Smooth muscle cell (in vitro differentiated cells): ENCODE measurements at regions not wholly inside any gene's neighbourhood (a gene's known extent, or its start where the extent isn't known, plus 50 kb on each side); places are given as distances from the start of the nearest gene placed in this dataset.

Source experiments
- DNase-seq: peaks from one replicate; lab custom pipeline; 2025; ENCODE audit not compliant: unreplicated experiment; lab: John Stamatoyannopoulos, UW
- H2AFZ ChIP-seq: fragments of 200-600 bp; sonication (generic); 2 replicates; pipeline ENCODE4 v1.6.0; 2016; ENCODE audit warnings: antibody characterized with exemption, low read depth, mild to moderate bottlenecking
- H3F3A ChIP-seq: fragments of 200-600 bp; sonication (generic); 2 replicates; pipeline ENCODE4 v1.6.0; 2017; ENCODE audit warnings: antibody characterized with exemption, low read depth
- H3K27ac ChIP-seq: fragments of 200-600 bp; sonication (generic); 2 replicates; pipeline ENCODE4 v1.5.1; 2016; ENCODE audit warnings: low read depth, mild to moderate bottlenecking
- H3K27me3 ChIP-seq: fragments of 200-600 bp; sonication (generic); 2 replicates; pipeline ENCODE4 v1.6.1; 2016; ENCODE audit warnings: low read depth, mild to moderate bottlenecking
- H3K36me3 ChIP-seq: fragments of 200-600 bp; sonication (generic); 2 replicates; pipeline ENCODE4 v1.5.1; 2016; ENCODE audit warnings: low read depth
- H3K4me1 ChIP-seq: fragments of 200-600 bp; sonication (generic); 2 replicates; pipeline ENCODE4 v1.5.1; 2016; ENCODE audit warnings: low read depth
- H3K4me2 ChIP-seq: fragments of 200-600 bp; sonication (generic); 2 replicates; pipeline ENCODE4 v1.6.0; 2016; ENCODE audit warnings: mild to moderate bottlenecking
- H3K4me3 ChIP-seq: fragments of 200-600 bp; sonication (generic); 2 replicates; pipeline ENCODE4 v1.5.1; 2016; ENCODE audit warnings: mild to moderate bottlenecking
- H3K79me2 ChIP-seq: fragments of 200-600 bp; sonication (generic); 2 replicates; pipeline ENCODE4 v1.6.0; 2016; ENCODE audit warnings: low read depth, mild to moderate bottlenecking
- H3K9ac ChIP-seq: fragments of 200-600 bp; sonication (generic); 2 replicates; pipeline ENCODE4 v1.6.0; 2016; ENCODE audit warnings: low read depth
- H3K9me3 ChIP-seq: fragments of 200-600 bp; sonication (generic); replicated peaks from 2 replicates; pipeline ENCODE4 v1.5.1; 2016; ENCODE audit warnings: low read depth
- H4K20me1 ChIP-seq: fragments of 200-600 bp; sonication (generic); 2 replicates; pipeline ENCODE4 v1.6.0; 2016; ENCODE audit warnings: low read depth
- WGBS: methylation state at CpG from one replicate; pipeline ENCODE4 v1.1.7; 2016; ENCODE audit warnings: low lambda C conversion rate; 5-methylcytosine and 5-hydroxymethylcytosine counted together
- TF ChIP-seq, protein P1 (sequence below): fragments of 200-600 bp; sonication (generic); IDR thresholded peaks from 2 replicates; pipeline ENCODE4 v1.5.1; 2017; ENCODE audit warnings: borderline replicate concordance, mild to moderate bottlenecking, antibody characterized with exemption; ENCODE audit not compliant: insufficient read depth, poor library complexity, severe bottlenecking

DNA sequence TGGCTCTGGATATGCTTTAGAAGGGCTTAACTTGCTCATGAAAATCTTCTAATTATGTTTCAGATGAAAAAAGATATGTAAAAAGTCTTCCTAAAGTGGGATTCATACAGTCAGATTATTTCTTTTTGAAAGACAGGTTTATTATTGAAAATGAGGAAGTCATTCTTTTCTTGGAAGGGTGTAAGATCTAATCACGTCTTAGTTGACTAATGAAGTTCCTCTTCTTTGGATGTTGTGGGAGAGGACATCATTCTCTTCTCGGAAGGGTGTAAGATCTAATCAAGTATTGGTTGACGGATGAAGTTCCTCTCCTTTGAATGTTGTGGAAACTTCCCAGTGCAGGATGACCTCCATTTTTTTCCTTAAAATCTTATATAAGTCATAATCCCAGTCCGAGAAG is 74.9 kb downstream of the ALG10 start:
- Histone ChIP-seq H3K27me3 (no peaks in the 10 kb centered on the region), H2AFZ (no peak overlapping the region), H3K4me3 (no peak overlapping the region), H4K20me1 (no peaks in the 10 kb centered on the region), H3K27ac (no peak overlapping the region), H3K36me3 (no peaks in the 10 kb centered on the region), H3K4me1 (no peaks in the 10 kb centered on the region), H3K4me2 (no peak overlapping the region), H3K9ac (no peak overlapping the region), H3F3A (no peaks in the 10 kb centered on the region), H3K9me3 (peaks cover 6% of the 10 kb centered on the region), H3K79me2 (no peaks in the 10 kb centered on the region)
- 56% methylated on average over 4 of the region's 4 CpGs for WGBS
- TF ChIP-seq, protein P1, sequence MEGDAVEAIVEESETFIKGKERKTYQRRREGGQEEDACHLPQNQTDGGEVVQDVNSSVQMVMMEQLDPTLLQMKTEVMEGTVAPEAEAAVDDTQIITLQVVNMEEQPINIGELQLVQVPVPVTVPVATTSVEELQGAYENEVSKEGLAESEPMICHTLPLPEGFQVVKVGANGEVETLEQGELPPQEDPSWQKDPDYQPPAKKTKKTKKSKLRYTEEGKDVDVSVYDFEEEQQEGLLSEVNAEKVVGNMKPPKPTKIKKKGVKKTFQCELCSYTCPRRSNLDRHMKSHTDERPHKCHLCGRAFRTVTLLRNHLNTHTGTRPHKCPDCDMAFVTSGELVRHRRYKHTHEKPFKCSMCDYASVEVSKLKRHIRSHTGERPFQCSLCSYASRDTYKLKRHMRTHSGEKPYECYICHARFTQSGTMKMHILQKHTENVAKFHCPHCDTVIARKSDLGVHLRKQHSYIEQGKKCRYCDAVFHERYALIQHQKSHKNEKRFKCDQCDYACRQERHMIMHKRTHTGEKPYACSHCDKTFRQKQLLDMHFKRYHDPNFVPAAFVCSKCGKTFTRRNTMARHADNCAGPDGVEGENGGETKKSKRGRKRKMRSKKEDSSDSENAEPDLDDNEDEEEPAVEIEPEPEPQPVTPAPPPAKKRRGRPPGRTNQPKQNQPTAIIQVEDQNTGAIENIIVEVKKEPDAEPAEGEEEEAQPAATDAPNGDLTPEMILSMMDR: no peak
- no peak for DNase-seq

DNA sequence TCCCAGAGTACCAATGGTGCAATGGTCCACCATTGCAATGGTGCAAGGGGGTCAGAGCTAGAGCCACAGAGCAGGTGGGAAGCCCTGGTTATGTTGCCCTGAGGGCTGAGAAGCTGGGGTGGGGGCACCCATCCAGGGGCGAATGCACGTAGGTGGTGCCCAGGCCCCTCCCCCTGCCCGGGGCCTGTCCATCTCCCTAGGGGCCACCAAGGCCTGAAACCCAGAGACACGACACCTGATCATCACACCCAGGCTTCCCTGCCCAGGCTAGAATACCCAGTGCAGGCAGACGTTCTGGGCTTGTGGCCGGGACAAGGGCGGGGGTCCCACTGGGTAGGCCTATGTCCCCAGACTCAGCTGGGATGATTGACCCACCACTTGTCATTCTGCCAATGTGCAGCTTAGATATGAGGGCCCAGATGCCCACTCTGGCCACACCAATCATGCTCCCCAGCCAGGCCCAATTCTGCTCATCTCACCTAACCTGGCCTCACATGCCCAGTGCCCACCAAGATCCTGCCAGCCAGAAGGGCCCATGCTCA is 83.2 kb downstream of the ALG10 start:
- Histone ChIP-seq H4K20me1 (no peaks in the 10 kb centered on the region), H3K36me3 (no peaks in the 10 kb centered on the region), H3K4me2 (no peak overlapping the region), H3K9ac (no peak overlapping the region), H3F3A (no peaks in the 10 kb centered on the region), H2AFZ (no peak overlapping the region), H3K4me1 (no peaks in the 10 kb centered on the region), H3K4me3 (no peak overlapping the region), H3K27ac (no peak overlapping the region), H3K27me3 (no peaks in the 10 kb centered on the region), H3K79me2 (no peaks in the 10 kb centered on the region), H3K9me3 (no peaks in the 10 kb centered on the region)
- DNase-seq: no peak
- WGBS: 80% methylated on average over 7 of the region's 7 CpGs
- TF ChIP-seq, protein P1: no peak

DNA sequence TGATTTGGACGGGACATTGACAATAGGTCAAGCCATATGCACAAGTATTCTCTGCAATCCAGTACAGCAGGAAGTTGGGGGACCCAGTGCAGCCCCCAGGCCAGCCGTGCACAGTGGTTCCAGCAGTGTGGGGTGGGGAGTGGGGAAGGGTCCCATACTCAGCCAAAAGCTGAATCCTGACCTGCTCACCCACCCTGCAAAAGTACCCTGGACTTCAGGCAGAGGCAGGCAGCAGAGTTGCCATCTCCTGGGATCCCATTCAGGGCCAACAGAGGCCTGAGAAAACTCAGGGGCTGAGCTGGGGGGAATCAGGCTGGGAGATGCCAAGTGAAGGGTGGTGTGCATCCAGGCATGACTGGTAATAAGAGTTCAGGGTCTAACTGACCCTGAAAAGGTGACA is 83.9 kb downstream of the ALG10 start:
- no peak overlapping the region for H2AFZ ChIP-seq
- H3K4me1 ChIP-seq: no peaks in the 10 kb centered on the region
- H3K27me3 ChIP-seq: no peaks in the 10 kb centered on the region
- H3K36me3 ChIP-seq: no peaks in the 10 kb centered on the region
- TF ChIP-seq, protein P1: no peak
- no peak overlapping the region for H3K4me3 ChIP-seq
- DNase-seq: no peak
- no peaks in the 10 kb centered on the region for H4K20me1 ChIP-seq
- no peaks in the 10 kb centered on the region for H3K79me2 ChIP-seq
- no peaks in the 10 kb centered on the region for H3K9me3 ChIP-seq
- no peak overlapping the region for H3K4me2 ChIP-seq
- no peak overlapping the region for H3K9ac ChIP-seq
- no peak overlapping the region for H3K27ac ChIP-seq
- 84% methylated on average over 2 of the region's 2 CpGs for WGBS
- H3F3A ChIP-seq: no peaks in the 10 kb centered on the region

DNA sequence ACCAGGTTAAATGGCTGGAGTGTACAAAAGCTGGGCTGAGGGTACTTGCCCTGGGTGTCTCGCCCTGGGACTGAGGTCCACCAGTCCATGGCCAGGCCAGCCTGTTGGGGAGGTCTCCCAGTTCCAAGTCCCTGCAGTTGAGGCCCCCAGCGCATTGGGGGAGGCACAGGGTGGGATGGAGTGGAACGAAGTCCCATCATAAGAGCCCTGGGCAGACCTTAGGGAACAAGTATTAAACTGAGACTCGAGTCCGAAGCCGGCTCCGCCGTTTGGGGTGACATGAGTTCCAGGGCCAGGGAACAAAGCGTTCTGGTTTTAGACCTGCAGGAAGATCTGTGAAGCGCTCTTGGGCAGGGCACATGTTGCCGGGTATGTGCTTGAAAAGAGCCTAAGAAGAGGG is 84.7 kb downstream of the ALG10 start:
- Histone ChIP-seq H3K79me2 (no peaks in the 10 kb centered on the region), H4K20me1 (no peaks in the 10 kb centered on the region), H2AFZ (no peak overlapping the region), H3K4me2 (no peak overlapping the region), H3K4me3 (no peak overlapping the region), H3K9me3 (no peaks in the 10 kb centered on the region), H3K27ac (no peak overlapping the region), H3K27me3 (no peaks in the 10 kb centered on the region), H3K9ac (no peak overlapping the region), H3F3A (no peaks in the 10 kb centered on the region), H3K4me1 (no peaks in the 10 kb centered on the region), H3K36me3 (no peaks in the 10 kb centered on the region)
- TF ChIP-seq, protein P1: no peak
- no peak for DNase-seq
- WGBS: 84% methylated on average over 11 of the region's 11 CpGs
